ENCODE measurements at regions not wholly inside any gene's neighbourhood (a gene's known extent, or its start where the extent isn't known, plus 50 kb on each side); places are given as distances from the start of the nearest gene placed in this dataset.
"Not testable (repeated sequence)": the region's sequence is repeated elsewhere in the genome, so short reads cannot be mapped to it uniquely, and the experiment has no call there.

DNA sequence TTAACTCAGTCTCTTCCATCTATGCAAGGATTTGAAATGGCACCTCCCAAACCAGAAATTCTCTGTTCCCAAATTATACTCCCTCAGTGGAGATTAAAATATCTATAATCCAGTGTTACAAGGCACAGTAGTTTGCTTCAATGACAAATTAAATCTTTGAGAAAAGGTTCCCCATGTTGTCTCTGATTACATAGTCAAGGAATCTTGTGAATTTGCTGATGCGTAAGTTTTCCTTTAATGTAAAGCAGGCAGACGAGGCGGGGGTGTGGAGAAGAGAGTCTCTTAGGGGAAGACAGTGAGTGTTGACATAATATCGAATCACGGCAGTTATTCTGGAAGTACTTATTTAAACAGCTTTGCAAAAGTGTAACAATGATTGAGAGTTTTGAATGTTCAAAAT is 236.4 kb upstream of the RARB start:
- H3K4me3 ChIP-seq (replicated peaks in 1 of 3; ENCODE audit: low read depth in 2 of 3, low read length in 3 of 3) = no peak overlapping the region
- Mint-ChIP-seq H3K36me3 (no peaks in the 10 kb centered on the region), H3K27ac (no peak overlapping the region), H3K4me3 (no peak overlapping the region), H3K9me3 (peaks cover 2 to 11% (median 4%) of the 10 kb centered on the region in 7 donors), H3K27me3 (ENCODE audit: low read depth in 3 of 3) (no peaks in the 10 kb centered on the region), H3K4me1 (no peaks in the 10 kb centered on the region)
- no peak overlapping the region for H3K27ac ChIP-seq (ENCODE audit: low read depth in 1 of 2, low read length in 2 of 2)
- no peak overlapping the region for H3K9ac ChIP-seq (ENCODE audit: insufficient read depth, low read length, poor library complexity, severe bottlenecking)
- no peak for DNase-seq
- H3K4me1 ChIP-seq (ENCODE audit: control insufficient read depth in 1 of 2, insufficient read depth in 2 of 2, low read length in 2 of 2) = no peaks in the 10 kb centered on the region
- no peaks in the 10 kb centered on the region for H4K20me1 ChIP-seq (ENCODE audit: insufficient read depth, low read length)
- H2AFZ ChIP-seq (ENCODE audit: insufficient read depth, low read depth, low read length, poor library complexity, severe bottlenecking) = no peak overlapping the region
- no peaks in the 10 kb centered on the region for H3K27me3 ChIP-seq (ENCODE audit: control insufficient read depth in 2 of 2, insufficient read depth in 2 of 2, low read length in 2 of 2)
- TF ChIP-seq, protein P1, sequence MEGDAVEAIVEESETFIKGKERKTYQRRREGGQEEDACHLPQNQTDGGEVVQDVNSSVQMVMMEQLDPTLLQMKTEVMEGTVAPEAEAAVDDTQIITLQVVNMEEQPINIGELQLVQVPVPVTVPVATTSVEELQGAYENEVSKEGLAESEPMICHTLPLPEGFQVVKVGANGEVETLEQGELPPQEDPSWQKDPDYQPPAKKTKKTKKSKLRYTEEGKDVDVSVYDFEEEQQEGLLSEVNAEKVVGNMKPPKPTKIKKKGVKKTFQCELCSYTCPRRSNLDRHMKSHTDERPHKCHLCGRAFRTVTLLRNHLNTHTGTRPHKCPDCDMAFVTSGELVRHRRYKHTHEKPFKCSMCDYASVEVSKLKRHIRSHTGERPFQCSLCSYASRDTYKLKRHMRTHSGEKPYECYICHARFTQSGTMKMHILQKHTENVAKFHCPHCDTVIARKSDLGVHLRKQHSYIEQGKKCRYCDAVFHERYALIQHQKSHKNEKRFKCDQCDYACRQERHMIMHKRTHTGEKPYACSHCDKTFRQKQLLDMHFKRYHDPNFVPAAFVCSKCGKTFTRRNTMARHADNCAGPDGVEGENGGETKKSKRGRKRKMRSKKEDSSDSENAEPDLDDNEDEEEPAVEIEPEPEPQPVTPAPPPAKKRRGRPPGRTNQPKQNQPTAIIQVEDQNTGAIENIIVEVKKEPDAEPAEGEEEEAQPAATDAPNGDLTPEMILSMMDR (IDR thresholded peaks at IDR 0.05) = no peak
- no peaks in the 10 kb centered on the region for H3K36me3 ChIP-seq (replicated peaks in 1 of 2; ENCODE audit: control insufficient read depth in 1 of 2, insufficient read depth in 2 of 2, low read length in 2 of 2)
- peaks cover 5 to 9% of the 10 kb centered on the region in 2 donors for H3K9me3 ChIP-seq (replicated peaks in 1 of 2; ENCODE audit: control insufficient read depth in 1 of 2, insufficient read depth in 1 of 2, low read length in 2 of 2)
- no peak overlapping the region for H3K4me2 ChIP-seq (replicated peaks; ENCODE audit: extremely low read depth, low read length, poor library complexity, severe bottlenecking)
- WGBS (ENCODE audit: insufficient coverage) = 89% methylated on average over 3 of the region's 5 CpGs
- H3K79me2 ChIP-seq (ENCODE audit: insufficient read depth, low read length) = no peaks in the 10 kb centered on the region
- intact Hi-C loops (cut with micrococcal nuclease) = no loop called here

DNA sequence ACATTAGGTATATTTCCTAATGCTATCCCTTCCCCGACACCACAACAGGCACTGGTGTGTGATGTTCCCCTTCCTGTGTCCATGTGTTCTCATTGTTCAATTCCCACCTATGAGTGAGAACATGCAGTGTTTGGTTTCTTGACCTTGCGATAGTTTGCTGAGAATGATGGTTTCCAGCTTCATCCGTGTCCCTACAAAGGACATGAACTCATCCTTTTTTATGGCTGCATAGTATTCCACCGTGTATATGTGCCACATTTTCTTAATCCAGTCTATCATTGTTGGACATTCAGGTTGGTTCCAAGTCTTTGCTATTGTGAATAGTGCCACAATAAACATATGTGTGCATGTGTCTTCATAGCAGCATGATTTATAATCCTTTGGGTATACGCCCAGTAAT is 228.5 kb upstream of the RARB start:
- H4K20me1 ChIP-seq (ENCODE audit: insufficient read depth, low read length); H3K4me3 Mint-ChIP-seq; H3K27ac ChIP-seq (ENCODE audit: low read depth in 1 of 2, low read length in 2 of 2); DNase-seq; H3K4me3 ChIP-seq (replicated peaks in 1 of 3; ENCODE audit: low read depth in 2 of 3, low read length in 3 of 3); H3K9me3 ChIP-seq (replicated peaks in 1 of 2; ENCODE audit: control insufficient read depth in 1 of 2, insufficient read depth in 1 of 2, low read length in 2 of 2); H3K27ac Mint-ChIP-seq; intact Hi-C loops (cut with micrococcal nuclease); H3K36me3 ChIP-seq (replicated peaks in 1 of 2; ENCODE audit: control insufficient read depth in 1 of 2, insufficient read depth in 2 of 2, low read length in 2 of 2); H3K79me2 ChIP-seq (ENCODE audit: insufficient read depth, low read length); H3K27me3 Mint-ChIP-seq (ENCODE audit: low read depth in 3 of 3); H3K9ac ChIP-seq (ENCODE audit: insufficient read depth, low read length, poor library complexity, severe bottlenecking); H2AFZ ChIP-seq (ENCODE audit: insufficient read depth, low read depth, low read length, poor library complexity, severe bottlenecking); H3K4me2 ChIP-seq (replicated peaks; ENCODE audit: extremely low read depth, low read length, poor library complexity, severe bottlenecking); H3K27me3 ChIP-seq (ENCODE audit: control insufficient read depth in 2 of 2, insufficient read depth in 2 of 2, low read length in 2 of 2); H3K4me1 ChIP-seq (ENCODE audit: control insufficient read depth in 1 of 2, insufficient read depth in 2 of 2, low read length in 2 of 2); H3K36me3 Mint-ChIP-seq; H3K4me1 Mint-ChIP-seq: not testable (repeated sequence)
- 100% methylated on average over 1 of the region's 5 CpGs for WGBS (ENCODE audit: insufficient coverage)
- peaks cover 8 to 29% (median 16%) of the 10 kb centered on the region in 7 donors for H3K9me3 Mint-ChIP-seq

All from CD14-positive monocyte (primary cell).